GM23338 (cell line): ENCODE measurements at regions not wholly inside any gene's neighbourhood (a gene's known extent, or its start where the extent isn't known, plus 50 kb on each side); places are given as distances from the start of the nearest gene placed in this dataset.

Source experiments
- ATAC-seq: fragments of 200-7000 bp; cut with Tn5 transposase; 3 replicates; pipeline ENCODE4 v1.9.1; 2020
- DNase-seq: peaks from one replicate; pipeline ENCODE4 v3.0.0-alpha.2; 2015; ENCODE audit warnings: low spot score
- H2AFZ ChIP-seq: fragments of 200-600 bp; sonication (generic); 2 replicates; pipeline ENCODE4 v1.8.0; 2016; ENCODE audit warnings: antibody characterized with exemption, mild to moderate bottlenecking, moderate library complexity
- H3F3A ChIP-seq: fragments of 200-600 bp; sonication (generic); replicated peaks from 2 replicates; pipeline ENCODE4 v1.8.0; 2017; ENCODE audit warnings: antibody characterized with exemption, mixed run types, low read depth
- H3K27ac ChIP-seq: fragments of 200-600 bp; sonication (generic); 2 replicates; pipeline ENCODE4 v1.6.1; 2016; ENCODE audit warnings: low read depth
- H3K27me3 ChIP-seq: fragments of 200-600 bp; sonication (generic); 2 replicates; pipeline ENCODE4 v1.8.0; 2016; ENCODE audit warnings: mild to moderate bottlenecking, mixed run types, moderate library complexity; ENCODE audit not compliant: insufficient read depth
- H3K36me3 ChIP-seq: fragments of 200-600 bp; sonication (generic); 2 replicates; pipeline ENCODE4 v1.8.0; 2016; ENCODE audit warnings: mild to moderate bottlenecking; ENCODE audit not compliant: insufficient read depth
- H3K4me1 ChIP-seq: fragments of 200-600 bp; sonication (generic); 2 replicates; pipeline ENCODE4 v1.8.0; 2016; ENCODE audit warnings: mild to moderate bottlenecking, moderate library complexity; ENCODE audit not compliant: insufficient read depth
- H3K4me2 ChIP-seq: fragments of 200-600 bp; sonication (generic); 2 replicates; pipeline ENCODE4 v1.7.1; 2017; ENCODE audit warnings: mixed run types
- H3K4me3 ChIP-seq: fragments of 200-600 bp; sonication (generic); 2 replicates; pipeline ENCODE4 v1.6.1; 2016; ENCODE audit warnings: mixed run types
- H3K79me2 ChIP-seq: fragments of 200-600 bp; sonication (generic); replicated peaks from 2 replicates; pipeline ENCODE4 v1.8.0; 2017; ENCODE audit warnings: mild to moderate bottlenecking; ENCODE audit not compliant: insufficient read depth
- H3K9me2 ChIP-seq: fragments of 200-600 bp; sonication (generic); 2 replicates; pipeline ENCODE4 v1.8.0; 2017; ENCODE audit not compliant: insufficient read depth
- H4K20me1 ChIP-seq: fragments of 200-600 bp; sonication (generic); replicated peaks from 2 replicates; pipeline ENCODE4 v1.8.0; 2017; ENCODE audit warnings: mild to moderate bottlenecking; ENCODE audit not compliant: insufficient read depth
- H3K27ac Mint-ChIP-seq: 2 replicates; pipeline ENCODE4 v1.8.0; 2020; ENCODE audit warnings: inconsistent platforms, mild to moderate bottlenecking, moderate library complexity, mixed read lengths
- H3K27me3 Mint-ChIP-seq: 3 replicates; pipeline ENCODE4 v1.8.0; 2022; ENCODE audit warnings: low read depth, mild to moderate bottlenecking, moderate library complexity, mixed read lengths, inconsistent platforms; ENCODE audit not compliant: insufficient read depth, poor library complexity
- H3K36me3 Mint-ChIP-seq: 3 replicates; pipeline ENCODE4 v1.8.0; 2021; ENCODE audit warnings: low read depth, mild to moderate bottlenecking, inconsistent platforms, moderate library complexity, mixed read lengths
- H3K4me1 Mint-ChIP-seq: 3 replicates; pipeline ENCODE4 v1.8.0; 2020; ENCODE audit warnings: mild to moderate bottlenecking, inconsistent platforms, mixed read lengths
- H3K4me3 Mint-ChIP-seq: 3 replicates; pipeline ENCODE4 v1.8.0; 2021; ENCODE audit warnings: moderate library complexity, mild to moderate bottlenecking, inconsistent platforms, mixed read lengths
- H3K9me3 Mint-ChIP-seq: 3 replicates; pipeline ENCODE4 v1.8.0; 2020; ENCODE audit warnings: moderate library complexity, mild to moderate bottlenecking, inconsistent platforms, mixed read lengths
- CREB1 ChIP-seq: fragments of 250-450 bp; sonication (Bioruptor Pico); IDR thresholded peaks from 2 replicates; pipeline ENCODE4 v1.5.0; 2020; ENCODE audit warnings: low read depth, mild to moderate bottlenecking, moderate library complexity
- EZH2 ChIP-seq: fragments of 200-600 bp; sonication (generic); IDR thresholded peaks from one replicate; pipeline ENCODE4 v1.8.0; 2017; ENCODE audit warnings: antibody characterized with exemption, mild to moderate bottlenecking, low read depth; ENCODE audit not compliant: unreplicated experiment
- EZH2phosphoT487 ChIP-seq: fragments of 200-600 bp; sonication (generic); IDR thresholded peaks from one replicate; pipeline ENCODE4 v1.8.1; 2018; ENCODE audit warnings: antibody characterized with exemption; ENCODE audit not compliant: unreplicated experiment
- JUNB ChIP-seq: IDR thresholded peaks from one replicate; pipeline ENCODE4 v1.6.1; 2016; ENCODE audit warnings: antibody characterized with exemption; ENCODE audit not compliant: unreplicated experiment
- POLR2AphosphoS5 ChIP-seq: IDR thresholded peaks from 2 replicates; pipeline ENCODE4 v1.6.1; 2016; ENCODE audit warnings: antibody characterized with exemption, low read depth
- ZNF114 ChIP-seq: fragments of 250-450 bp; sonication (Bioruptor Pico); IDR thresholded peaks from 2 replicates; pipeline ENCODE4 v1.5.0; 2020; ENCODE audit warnings: mild to moderate bottlenecking, moderate library complexity
- ZNF331 ChIP-seq: fragments of 250-450 bp; sonication (Bioruptor Pico); IDR thresholded peaks from 2 replicates; pipeline ENCODE4 v1.5.0; 2020; ENCODE audit warnings: low read depth, mild to moderate bottlenecking, moderate library complexity
- TF ChIP-seq, protein P1 (sequence below): fragments of 250-450 bp; sonication (Bioruptor Pico); IDR thresholded peaks from 2 replicates; pipeline ENCODE4 v1.5.0; 2020; ENCODE audit warnings: mild to moderate bottlenecking, moderate library complexity
- TF ChIP-seq, protein P2 (sequence below), 2 experiments: fragments of 200-600 bp in 1 of 2; sonication (generic) in 1 of 2; conservative IDR thresholded peaks; 2 replicates each; pipeline versions ENCODE4 v1.5.1 to v1.6.1; 2016 to 2017; ENCODE audit warnings: antibody characterized with exemption in 2 of 2, low read depth in 2 of 2, mild to moderate bottlenecking in 2 of 2, moderate library complexity in 1 of 2
- TF ChIP-seq, protein P3 (sequence below): IDR thresholded peaks from 2 replicates; pipeline ENCODE4 v1.6.1; 2016; ENCODE audit warnings: antibody characterized with exemption

DNA sequence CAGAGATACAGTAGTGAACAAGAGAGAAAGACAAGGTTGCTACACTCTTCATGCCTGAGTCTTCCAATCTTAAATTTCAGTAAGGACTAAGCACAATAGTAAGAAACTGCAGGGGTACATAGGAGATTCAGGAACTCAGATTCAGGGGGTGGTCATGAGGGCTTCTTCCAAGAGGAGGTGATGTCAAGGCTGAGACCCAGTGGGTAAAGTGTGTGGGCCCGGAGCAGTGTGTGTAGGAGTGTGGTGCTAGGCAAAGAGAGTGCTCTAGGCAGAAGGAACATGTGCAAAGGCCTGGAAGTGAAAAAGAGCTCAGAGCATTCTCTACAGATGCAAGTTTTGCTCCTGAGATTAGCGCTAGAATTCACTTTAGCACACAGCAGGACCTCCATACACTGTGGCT, 102.9 kb upstream of the SPATA12 start (continued):
- TF ChIP-seq, protein P1, sequence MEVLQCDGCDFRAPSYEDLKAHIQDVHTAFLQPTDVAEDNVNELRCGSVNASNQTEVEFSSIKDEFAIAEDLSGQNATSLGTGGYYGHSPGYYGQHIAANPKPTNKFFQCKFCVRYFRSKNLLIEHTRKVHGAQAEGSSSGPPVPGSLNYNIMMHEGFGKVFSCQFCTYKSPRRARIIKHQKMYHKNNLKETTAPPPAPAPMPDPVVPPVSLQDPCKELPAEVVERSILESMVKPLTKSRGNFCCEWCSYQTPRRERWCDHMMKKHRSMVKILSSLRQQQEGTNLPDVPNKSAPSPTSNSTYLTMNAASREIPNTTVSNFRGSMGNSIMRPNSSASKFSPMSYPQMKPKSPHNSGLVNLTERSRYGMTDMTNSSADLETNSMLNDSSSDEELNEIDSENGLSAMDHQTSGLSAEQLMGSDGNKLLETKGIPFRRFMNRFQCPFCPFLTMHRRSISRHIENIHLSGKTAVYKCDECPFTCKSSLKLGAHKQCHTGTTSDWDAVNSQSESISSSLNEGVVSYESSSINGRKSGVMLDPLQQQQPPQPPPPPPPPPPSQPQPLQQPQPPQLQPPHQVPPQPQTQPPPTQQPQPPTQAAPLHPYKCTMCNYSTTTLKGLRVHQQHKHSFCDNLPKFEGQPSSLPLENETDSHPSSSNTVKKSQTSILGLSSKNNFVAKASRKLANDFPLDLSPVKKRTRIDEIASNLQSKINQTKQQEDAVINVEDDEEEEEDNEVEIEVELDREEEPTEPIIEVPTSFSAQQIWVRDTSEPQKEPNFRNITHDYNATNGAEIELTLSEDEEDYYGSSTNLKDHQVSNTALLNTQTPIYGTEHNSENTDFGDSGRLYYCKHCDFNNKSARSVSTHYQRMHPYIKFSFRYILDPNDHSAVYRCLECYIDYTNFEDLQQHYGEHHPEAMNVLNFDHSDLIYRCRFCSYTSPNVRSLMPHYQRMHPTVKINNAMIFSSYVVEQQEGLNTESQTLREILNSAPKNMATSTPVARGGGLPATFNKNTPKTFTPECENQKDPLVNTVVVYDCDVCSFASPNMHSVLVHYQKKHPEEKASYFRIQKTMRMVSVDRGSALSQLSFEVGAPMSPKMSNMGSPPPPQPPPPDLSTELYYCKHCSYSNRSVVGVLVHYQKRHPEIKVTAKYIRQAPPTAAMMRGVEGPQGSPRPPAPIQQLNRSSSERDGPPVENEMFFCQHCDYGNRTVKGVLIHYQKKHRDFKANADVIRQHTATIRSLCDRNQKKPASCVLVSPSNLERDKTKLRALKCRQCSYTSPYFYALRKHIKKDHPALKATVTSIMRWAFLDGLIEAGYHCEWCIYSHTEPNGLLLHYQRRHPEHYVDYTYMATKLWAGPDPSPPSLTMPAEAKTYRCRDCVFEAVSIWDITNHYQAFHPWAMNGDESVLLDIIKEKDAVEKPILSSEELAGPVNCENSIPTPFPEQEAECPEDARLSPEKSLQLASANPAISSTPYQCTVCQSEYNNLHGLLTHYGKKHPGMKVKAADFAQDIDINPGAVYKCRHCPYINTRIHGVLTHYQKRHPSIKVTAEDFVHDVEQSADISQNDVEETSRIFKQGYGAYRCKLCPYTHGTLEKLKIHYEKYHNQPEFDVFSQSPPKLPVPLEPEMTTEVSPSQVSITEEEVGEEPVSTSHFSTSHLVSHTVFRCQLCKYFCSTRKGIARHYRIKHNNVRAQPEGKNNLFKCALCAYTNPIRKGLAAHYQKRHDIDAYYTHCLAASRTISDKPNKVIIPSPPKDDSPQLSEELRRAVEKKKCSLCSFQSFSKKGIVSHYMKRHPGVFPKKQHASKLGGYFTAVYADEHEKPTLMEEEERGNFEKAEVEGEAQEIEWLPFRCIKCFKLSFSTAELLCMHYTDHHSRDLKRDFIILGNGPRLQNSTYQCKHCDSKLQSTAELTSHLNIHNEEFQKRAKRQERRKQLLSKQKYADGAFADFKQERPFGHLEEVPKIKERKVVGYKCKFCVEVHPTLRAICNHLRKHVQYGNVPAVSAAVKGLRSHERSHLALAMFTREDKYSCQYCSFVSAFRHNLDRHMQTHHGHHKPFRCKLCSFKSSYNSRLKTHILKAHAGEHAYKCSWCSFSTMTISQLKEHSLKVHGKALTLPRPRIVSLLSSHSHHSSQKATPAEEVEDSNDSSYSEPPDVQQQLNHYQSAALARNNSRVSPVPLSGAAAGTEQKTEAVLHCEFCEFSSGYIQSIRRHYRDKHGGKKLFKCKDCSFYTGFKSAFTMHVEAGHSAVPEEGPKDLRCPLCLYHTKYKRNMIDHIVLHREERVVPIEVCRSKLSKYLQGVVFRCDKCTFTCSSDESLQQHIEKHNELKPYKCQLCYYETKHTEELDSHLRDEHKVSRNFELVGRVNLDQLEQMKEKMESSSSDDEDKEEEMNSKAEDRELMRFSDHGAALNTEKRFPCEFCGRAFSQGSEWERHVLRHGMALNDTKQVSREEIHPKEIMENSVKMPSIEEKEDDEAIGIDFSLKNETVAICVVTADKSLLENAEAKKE (CRISPR knock-in tag), result no peak
- TF ChIP-seq, protein P2, sequence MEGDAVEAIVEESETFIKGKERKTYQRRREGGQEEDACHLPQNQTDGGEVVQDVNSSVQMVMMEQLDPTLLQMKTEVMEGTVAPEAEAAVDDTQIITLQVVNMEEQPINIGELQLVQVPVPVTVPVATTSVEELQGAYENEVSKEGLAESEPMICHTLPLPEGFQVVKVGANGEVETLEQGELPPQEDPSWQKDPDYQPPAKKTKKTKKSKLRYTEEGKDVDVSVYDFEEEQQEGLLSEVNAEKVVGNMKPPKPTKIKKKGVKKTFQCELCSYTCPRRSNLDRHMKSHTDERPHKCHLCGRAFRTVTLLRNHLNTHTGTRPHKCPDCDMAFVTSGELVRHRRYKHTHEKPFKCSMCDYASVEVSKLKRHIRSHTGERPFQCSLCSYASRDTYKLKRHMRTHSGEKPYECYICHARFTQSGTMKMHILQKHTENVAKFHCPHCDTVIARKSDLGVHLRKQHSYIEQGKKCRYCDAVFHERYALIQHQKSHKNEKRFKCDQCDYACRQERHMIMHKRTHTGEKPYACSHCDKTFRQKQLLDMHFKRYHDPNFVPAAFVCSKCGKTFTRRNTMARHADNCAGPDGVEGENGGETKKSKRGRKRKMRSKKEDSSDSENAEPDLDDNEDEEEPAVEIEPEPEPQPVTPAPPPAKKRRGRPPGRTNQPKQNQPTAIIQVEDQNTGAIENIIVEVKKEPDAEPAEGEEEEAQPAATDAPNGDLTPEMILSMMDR (conservative IDR thresholded peaks at IDR 0.05; ENCODE audit: low read depth in 2 of 2), result no peak
- no peak for TF ChIP-seq JUNB
- TF ChIP-seq, protein P3, sequence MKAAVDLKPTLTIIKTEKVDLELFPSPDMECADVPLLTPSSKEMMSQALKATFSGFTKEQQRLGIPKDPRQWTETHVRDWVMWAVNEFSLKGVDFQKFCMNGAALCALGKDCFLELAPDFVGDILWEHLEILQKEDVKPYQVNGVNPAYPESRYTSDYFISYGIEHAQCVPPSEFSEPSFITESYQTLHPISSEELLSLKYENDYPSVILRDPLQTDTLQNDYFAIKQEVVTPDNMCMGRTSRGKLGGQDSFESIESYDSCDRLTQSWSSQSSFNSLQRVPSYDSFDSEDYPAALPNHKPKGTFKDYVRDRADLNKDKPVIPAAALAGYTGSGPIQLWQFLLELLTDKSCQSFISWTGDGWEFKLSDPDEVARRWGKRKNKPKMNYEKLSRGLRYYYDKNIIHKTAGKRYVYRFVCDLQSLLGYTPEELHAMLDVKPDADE, result no peak

DNA sequence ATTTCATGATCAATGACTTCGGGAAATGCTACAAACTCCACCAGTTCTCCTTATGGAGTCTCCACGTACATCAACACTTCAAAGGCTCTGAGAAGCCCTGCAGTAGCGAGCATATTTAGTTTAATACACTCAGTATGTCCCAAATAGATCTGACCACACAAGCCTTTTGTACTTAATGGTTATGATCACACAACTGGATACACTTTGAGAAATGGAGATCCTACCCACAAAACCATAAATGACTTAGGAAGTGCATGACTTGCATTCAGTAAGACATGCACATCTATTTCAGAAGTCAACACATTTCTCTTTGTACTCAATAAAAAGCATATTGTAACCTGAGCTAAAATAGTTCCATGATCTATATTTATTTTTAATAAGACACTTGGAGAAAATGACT, 103.6 kb upstream of the SPATA12 start:
- DNase-seq (no peak), ATAC-seq (no peak)
- Mint-ChIP-seq H3K36me3 (no peaks in the 10 kb centered on the region), H3K9me3 (no peaks in the 10 kb centered on the region), H3K4me3 (no peak overlapping the region), H3K27me3 (no peaks in the 10 kb centered on the region), H3K4me1 (peaks cover 8% of the 10 kb centered on the region), H3K27ac (no peak overlapping the region)
- Histone ChIP-seq H3K27me3 (no peaks in the 10 kb centered on the region), H4K20me1 (no peaks in the 10 kb centered on the region), H2AFZ (no peak overlapping the region), H3K79me2 (no peaks in the 10 kb centered on the region), H3F3A (no peaks in the 10 kb centered on the region), H3K36me3 (no peaks in the 10 kb centered on the region), H3K4me2 (no peak overlapping the region), H3K9me2 (no peaks in the 10 kb centered on the region), H3K4me3 (no peak overlapping the region), H3K4me1 (peaks cover 6% of the 10 kb centered on the region; the same call in 1 of the 2 replicates), H3K27ac (no peak overlapping the region)
- TF ChIP-seq EZH2 (no peak), ZNF114 (CRISPR knock-in tag) (no peak), CREB1 (CRISPR knock-in tag) (no peak), EZH2phosphoT487 (no peak), JUNB (no peak), ZNF331 (CRISPR knock-in tag) (no peak), POLR2AphosphoS5 (no peak)
